NCI-H2196 treated with DMSO at 0.1 percent for 48 hours (cell line): ENCODE measurements at regions not wholly inside any gene's neighbourhood (a gene's known extent, or its start where the extent isn't known, plus 50 kb on each side); places are given as distances from the start of the nearest gene placed in this dataset.

Experiments
- DNase-seq: peaks from one replicate; lab custom pipeline; 2025; ENCODE audit not compliant: unreplicated experiment; lab: John Stamatoyannopoulos, UW

DNA sequence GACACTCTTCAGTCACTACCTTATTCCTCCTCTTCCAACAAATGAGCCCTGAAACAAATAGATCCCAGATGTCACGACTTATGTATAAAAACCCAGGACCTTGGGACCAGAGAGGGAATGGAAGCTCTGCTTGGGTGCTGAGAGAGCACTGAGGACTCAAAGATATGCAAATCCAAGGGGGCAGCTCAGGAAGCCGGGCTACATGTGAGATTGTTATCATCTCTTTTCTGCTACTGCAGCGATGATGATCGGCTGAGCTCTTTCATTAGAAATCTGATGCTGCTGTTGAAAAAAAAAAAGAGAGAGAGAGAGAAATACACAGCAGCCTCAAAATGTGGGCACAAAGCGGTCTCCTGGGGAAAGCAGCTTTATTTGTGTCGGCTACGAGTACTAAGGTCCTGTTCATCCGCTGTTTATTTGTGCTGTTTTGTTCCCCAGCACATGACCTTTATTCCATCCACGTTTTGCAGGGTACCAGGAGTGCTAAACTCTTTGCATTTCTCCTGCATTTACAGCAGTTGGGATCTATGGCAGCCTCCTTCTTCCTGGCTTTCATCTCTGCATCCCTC is 120.2 kb downstream of the TRIM29 start:
- no peak for DNase-seq

GRCh38 chr11:120013325-120014250 is 124.3 kb downstream of the TRIM29 start:
- no peak for DNase-seq

- no peak for DNase-seq
Measured at GRCh38 chr11:120012245-120012644, 125.7 kb downstream of the TRIM29 start.

DNA sequence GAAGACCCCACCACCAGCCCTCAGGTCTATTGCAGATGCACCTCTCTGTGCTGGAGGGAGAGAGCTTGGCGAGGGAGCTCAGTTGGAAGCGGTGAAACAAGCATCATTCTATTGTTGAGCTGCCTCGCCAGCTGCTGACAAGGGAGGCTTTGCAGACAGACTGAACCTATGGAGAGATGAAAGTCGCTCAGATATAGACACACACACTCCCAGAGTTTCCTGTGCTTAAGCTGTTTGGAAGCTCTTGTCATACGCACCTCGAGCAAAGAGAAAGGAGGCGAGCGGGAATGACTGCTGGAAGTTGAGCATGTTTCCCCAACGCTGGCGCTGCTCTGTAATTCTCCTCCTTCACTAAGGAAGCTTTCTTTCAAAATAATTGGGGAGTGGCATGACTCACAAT is 126.1 kb downstream of the TRIM29 start:
- DNase-seq: no peak

DNA sequence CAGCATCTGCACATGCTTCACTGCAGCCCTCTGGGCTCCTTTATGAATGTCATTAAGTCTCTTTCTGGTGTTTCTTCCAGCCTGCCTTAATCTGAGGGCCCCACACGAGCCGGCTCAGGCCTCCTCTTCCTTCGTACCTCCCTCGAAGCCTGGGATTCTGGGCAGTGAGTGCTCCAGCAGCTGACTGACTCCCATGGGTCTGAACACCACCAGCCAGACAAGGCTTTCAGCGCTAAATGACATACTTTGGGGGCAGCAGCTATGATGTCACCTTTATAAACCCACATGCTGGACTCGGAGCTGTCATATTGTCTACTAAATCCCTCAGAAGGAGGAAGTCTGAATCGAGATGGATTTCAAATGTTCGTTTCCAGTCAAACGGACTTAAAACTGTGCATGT is 127.1 kb downstream of the TRIM29 start:
- DNase-seq: no peak

- no peak for DNase-seq
Measured at GRCh38 chr11:120009938-120010337, 128.0 kb downstream of the TRIM29 start.

GRCh38 chr11:120007144-120007543 is 130.8 kb downstream of the TRIM29 start:
- no peak for DNase-seq

DNA sequence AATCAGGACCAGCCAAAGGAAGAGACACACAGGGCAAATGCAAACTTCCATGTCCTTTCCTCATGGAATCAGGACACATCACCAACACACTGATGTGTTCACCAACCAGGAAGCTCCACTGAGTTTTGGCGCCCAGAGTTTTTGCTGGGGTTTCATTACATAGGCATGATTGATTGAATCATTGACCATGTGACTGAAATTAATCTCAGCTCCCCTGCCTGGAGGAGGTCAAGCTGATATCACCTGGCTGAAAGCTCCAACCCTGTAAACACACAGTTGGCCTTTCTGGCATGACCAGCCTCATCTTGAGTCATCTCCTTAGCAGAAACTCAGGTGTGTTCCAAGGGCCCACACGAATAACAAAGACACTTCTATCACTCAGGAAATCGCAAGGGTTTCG is 133.2 kb downstream of the TRIM29 start:
- DNase-seq: no peak

GRCh38 chr11:120001178-120002090 is 136.5 kb downstream of the TRIM29 start:
- DNase-seq: no peak

- DNase-seq: no peak
Measured at GRCh38 chr11:119999220-119999619, 138.7 kb downstream of the TRIM29 start.

GRCh38 chr11:119996556-119996955 is 141.4 kb downstream of the TRIM29 start:
- DNase-seq: no peak

DNA sequence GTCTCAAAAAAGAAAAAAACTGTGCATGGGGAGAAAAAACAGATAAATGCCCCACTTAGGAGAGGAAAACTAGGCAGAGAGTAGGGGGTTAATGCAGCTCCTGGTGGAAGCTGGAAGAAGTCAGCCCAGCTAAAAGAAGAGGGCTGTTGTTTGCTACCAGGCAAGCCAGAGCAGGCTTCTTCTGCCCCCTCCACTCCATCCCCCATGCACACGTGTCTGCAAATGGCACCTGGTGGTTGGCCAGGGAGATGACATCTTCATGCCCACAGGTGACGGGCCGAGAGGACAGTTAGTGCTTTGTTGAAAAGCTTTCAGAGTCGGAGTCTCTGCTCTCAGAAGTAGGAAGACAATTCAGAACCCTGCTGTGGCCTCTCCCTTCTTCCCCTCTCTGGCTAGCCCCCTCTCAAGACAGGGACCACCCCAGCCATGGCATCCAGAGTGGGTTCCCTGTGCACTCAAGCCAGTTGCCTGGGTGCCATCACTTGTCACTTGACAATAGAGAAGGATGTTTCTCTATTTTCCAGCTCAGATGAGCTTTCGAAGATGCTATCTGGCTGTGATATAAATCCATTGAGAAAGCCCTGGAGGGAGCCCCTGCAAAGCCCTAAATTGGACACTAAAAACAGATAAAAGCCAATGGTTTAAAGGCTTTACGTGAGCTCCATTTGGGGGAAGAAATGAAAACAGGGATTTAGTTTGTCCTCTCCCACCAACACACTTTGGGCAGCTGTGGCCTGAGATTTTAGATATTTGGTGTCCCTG is 142.0 kb downstream of the TRIM29 start:
- DNase-seq: no peak

DNA sequence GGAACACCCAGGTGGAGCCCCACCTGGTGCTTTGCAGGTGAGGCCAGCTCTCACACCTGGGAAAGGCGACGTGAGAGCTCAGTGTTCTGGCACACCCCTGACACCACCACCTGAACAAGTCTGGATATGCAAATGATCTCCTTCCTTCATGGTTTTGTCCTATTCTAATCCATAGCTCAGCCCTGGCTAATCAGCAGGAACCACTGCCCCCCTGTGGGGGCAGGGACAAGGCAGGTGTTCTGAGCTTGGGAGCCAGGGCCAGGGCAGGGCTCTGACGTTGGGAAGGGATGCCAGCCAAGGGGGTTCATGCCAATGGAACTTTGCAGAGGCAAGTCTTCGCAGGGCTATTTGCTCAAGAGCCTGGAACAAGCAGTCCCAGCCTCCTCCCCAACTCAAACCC is 144.2 kb downstream of the TRIM29 start:
- peak; percentile 6 for DNase-seq

GRCh38 chr11:119992171-119993051 is 145.5 kb downstream of the TRIM29 start:
- DNase-seq: no peak

GRCh38 chr11:119991669-119992068 is 146.2 kb downstream of the TRIM29 start:
- no peak for DNase-seq

DNA sequence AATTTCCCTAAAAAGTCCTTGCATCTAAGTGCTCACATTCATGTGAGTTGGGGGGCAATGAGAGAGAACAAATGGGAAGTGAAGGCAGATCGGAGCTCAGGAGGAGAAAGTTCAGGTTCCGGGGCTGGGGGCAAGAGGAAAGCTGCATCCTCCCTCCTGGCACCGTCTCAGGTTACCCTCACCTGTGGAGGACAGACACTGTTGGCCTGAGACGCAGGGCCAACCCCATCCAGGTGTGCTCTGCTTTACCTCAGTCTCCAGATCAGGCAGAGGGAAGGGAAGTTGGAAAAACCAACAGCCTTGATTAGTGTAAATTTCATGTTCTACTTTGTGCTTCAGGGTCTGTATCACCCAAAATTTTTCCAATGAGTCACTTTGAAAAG is 146.9 kb downstream of the TRIM29 start:
- no peak for DNase-seq

GRCh38 chr11:119990309-119991021 is 147.4 kb downstream of the TRIM29 start:
- DNase-seq: no peak

DNA sequence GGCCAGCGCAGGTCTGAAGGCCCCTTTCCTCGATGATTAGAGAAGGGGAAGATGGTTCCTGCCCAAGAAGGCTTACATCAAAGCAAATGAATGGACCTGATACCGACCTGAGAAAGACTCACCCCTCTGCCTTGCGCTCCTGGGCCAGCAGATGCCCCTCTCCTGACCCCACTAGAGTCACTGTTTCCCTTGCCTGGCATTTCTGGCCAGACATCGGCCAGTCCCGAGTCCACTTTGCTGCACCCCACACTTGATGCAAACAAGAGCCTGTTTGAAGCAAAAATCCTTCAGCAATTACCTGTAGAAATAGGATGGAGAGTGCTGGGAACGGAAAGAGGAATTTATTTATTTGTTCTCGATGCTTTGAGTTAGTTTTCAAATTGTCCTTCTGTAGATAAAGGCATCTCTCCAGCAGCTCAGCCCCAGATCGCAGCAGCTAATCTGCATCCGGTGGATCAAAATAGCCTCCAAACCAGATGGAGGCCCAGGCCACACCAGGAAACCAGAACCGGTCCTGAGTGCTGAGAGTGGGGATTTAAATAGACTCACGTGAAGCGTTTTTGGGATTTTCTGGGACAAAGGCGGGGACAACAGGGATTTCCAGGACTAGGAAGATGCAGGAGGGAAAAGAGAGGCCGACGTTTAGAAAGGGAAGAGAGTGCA is 148.6 kb downstream of the TRIM29 start:
- no peak for DNase-seq

DNA sequence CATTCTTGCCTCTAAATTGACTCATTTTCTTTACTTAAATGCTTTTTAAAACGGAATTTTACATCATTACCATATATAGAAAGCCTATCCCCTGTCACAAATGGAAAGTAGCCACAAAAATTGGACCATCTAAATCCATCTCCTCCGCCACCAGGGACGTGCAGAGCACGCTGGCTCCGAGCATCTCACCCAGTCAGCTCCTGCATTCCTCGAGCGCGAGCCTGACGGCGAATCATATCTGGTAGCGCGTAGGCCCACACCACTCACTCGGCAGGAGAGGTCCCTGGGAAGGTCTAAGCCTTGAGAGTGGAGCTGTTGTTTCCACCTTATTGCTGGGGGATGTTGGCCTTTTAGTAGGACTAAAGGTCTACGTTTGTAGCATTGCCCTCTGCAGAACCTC is 152.4 kb downstream of the TRIM29 start:
- no peak for DNase-seq
